GM13977 (cell line): ENCODE measurements at regions not wholly inside any gene's neighbourhood (a gene's known extent, or its start where the extent isn't known, plus 50 kb on each side); places are given as distances from the start of the nearest gene placed in this dataset.

ENCODE experiments used
- DNase-seq: peaks from one replicate; pipeline ENCODE4 v3.0.0; 2012; ENCODE audit warnings: low spot score
- CTCF ChIP-seq: IDR thresholded peaks from 2 replicates; pipeline ENCODE4 v1.5.1; 2012; ENCODE audit warnings: mild to moderate bottlenecking, control low read depth; ENCODE audit not compliant: insufficient read depth; ENCODE audit errors: extremely low read depth, missing control alignments
- in situ Hi-C: fragments of 300-500 bp; cut with MboI; formaldehyde crosslinking; loops from one replicate; pipeline ENCODE4 v1.12.0; 2022; ENCODE audit warnings: low sequenced_read_pairs, low pct_unique_long_range_greater_than_20kb, mixed read lengths, inconsistent platforms; ENCODE audit not compliant: unreplicated experiment

- in situ Hi-C loops: no loop called here
- no peak for DNase-seq
- TF ChIP-seq CTCF: no peak
These were observed 166.6 kb downstream of the EFNB1 start for GRCh38 chrX:68995386-68995779.

- DNase-seq: no peak
- TF ChIP-seq CTCF: no peak
- in situ Hi-C loops: no loop called here
These were observed 166.1 kb downstream of the EFNB1 start for GRCh38 chrX:68994891-68995255.

- no peak for DNase-seq
- TF ChIP-seq CTCF: no peak
- in situ Hi-C loops: no loop called here
These were observed 165.5 kb downstream of the EFNB1 start for GRCh38 chrX:68994135-68994890.

- DNase-seq: no peak
- in situ Hi-C loops: no loop called here
- no peak for TF ChIP-seq CTCF
These were observed 164.1 kb downstream of the EFNB1 start for GRCh38 chrX:68992821-68993397.

GRCh38 chrX:68991691-68992345 is 163.0 kb downstream of the EFNB1 start:
- TF ChIP-seq CTCF: no peak
- in situ Hi-C loops: no loop called here
- DNase-seq: no peak

GRCh38 chrX:68990948-68991347 is 162.1 kb downstream of the EFNB1 start:
- DNase-seq: no peak
- TF ChIP-seq CTCF: no peak
- in situ Hi-C loops: no loop called here
